Muscle of back (tissue), 3 donors: ENCODE measurements at regions not wholly inside any gene's neighbourhood (a gene's known extent, or its start where the extent isn't known, plus 50 kb on each side); places are given as distances from the start of the nearest gene placed in this dataset.

Experiments used
- DNase-seq, 3 donors: peaks; one replicate each; pipeline versions ENCODE4 v3.0.0 to v3.0.0-alpha.2; 2013

DNA sequence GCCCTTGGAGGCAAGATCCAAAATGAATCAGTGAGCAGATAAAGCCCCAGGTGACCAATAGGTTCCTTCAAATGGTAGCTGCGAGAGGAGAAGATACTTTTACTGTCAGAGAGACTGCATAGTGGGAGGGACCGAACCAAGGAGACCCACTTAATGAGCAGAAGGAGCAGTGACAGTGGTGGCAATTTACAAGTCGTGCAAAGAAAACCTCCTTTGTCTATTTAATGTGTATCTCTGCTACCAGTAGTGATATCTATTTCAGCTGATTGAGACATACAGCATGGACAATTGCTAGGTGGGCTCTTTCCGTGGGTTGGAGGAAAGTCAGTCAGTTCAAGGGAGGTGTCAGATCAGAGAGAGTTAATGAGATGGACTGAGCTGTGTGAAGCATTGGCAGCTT lies 480.4 kb downstream of the GATA3 start:
- no peak for DNase-seq

DNA sequence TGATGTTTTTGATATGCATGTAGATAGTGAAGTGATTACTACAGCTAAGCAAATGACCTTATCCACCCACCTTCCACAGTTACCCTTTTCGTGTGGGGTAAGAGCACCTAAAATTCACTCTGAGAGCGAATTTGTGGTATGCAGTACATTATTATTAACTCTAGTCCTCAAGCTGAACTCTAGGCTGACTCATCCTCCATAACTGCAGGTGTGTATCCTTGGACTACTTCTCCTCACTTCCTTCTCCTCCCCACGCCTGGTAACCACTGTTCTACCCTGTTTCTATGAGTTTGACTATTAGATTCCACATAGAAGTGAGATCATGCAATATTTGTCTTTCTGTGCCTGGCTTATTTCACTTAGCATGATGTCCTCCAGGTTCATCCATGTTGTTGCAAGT lies 484.6 kb downstream of the GATA3 start:
- no peak for DNase-seq

DNA sequence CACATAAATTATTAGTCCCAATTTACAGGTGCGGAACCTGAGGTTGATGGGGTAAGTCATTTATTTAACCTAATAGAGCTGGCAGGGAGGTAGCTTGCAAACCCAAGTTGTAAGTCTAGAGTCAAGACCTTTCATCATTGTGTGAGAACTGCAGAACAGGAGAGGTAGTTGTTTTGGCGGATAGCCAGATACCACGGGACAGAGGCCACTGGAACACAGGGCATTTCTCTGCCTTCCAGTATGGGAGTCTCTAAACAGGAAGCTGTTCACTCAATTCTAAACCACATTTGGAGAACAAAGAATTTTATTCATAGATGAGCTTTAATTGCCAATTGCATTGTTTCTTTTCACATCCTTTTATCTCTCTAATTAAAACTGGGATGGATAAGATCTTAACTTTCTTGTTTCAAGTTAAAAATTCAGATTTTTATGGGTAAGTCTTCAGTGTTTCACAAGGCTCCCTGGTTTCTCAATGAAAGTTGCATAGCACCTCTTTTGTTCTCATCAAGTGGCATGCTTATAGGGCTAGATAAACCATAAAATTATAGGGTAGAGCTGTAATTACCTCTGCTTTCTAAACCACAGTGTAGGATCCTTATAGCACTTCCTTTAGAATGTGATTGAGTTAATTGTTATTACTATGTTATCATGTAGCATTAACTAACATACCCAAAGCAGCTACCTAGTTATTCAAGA lies 489.0 kb downstream of the GATA3 start:
- DNase-seq: no peak

DNA sequence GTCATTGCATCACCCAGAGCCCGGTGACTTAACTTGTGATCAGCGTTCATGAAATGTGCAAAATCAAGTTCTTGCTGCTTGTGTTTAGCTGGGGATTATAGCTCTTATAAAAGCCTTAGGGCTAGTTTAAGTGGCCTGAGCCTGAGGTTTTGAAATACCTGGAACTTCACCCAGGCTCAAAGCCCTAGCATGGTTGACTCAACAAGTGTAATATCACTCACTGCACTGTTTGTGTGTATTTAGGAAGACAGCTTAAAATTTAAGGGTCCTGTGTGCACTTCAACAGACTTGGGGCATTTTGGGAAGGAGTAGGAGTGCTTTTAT lies 489.5 kb downstream of the GATA3 start:
- no peak for DNase-seq

DNA sequence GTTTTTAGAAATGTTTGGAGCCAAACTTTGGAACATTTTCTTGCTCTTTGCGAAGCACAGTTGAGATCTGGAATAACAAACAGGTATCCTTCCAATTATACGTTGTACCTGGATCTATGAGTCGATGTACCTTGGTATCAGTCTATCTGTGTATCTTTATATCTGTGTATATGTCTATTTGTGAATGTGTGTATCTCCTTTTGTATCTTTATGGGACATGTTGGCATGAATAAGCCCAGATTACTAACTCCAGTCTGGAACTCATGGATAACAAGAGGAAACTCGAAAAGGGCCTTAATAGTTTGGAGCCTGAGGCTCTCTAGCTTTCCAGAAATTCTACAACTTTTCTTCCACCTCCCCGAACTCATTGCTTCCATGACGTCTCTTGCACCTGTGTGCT lies 490.0 kb downstream of the GATA3 start:
- no peak for DNase-seq

DNA sequence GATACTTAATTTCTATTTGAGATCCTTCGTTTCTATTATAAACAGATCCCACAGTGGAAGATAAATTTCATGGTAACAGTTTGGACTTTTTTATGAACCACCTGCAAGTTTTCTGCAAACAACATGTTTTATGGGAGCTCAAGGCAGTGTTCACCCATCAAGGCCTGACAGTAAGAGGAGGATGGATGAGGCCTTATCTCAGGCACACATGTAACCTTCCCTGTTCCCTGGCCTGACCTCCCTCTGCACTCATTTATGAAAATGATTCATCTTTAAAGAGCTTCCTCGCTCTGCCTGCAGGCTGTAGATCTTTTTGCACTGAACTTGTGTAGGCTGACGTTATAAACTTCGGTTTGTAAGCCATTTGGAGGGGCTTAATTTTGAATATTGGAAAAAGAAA lies 500.1 kb downstream of the GATA3 start:
- no peak for DNase-seq

DNA sequence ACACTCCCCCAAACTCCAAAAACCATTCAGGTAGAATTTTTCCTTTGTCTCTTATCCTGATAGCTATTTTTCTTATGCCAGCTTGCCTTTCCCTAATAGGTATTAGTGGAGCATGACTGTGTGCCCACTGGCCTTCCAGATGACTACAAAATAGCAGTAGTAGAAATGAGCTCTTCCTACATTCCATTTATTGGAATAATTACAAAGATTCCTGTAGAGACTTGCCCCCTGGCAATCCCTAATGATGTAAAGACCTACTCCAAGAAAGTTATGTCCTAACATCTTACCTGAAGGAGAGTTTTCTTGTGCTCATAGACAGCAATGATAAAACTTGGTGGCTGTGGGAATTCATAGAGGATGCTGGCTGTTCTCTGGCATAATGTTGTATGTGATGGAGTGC lies 501.8 kb downstream of the GATA3 start:
- DNase-seq: no peak

DNA sequence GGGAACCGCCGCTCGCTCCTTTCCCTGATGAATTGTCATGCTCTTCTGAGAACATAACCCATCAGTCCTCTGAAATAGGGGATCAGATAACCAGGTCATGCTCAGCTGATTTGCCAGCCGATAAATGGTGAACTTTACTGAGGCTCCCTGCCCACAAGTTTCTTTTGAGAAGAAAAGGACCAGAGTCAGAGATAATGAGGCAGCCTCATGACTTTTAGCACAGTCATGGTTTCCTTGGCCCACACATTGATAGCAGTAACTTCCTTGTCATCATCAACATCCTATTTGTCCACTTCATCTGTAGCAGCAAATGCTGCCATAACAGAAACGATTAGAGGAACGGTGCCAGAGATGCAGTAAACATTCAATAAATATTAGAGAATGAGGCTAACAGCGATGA lies 509.0 kb downstream of the GATA3 start:
- no peak for DNase-seq

DNA sequence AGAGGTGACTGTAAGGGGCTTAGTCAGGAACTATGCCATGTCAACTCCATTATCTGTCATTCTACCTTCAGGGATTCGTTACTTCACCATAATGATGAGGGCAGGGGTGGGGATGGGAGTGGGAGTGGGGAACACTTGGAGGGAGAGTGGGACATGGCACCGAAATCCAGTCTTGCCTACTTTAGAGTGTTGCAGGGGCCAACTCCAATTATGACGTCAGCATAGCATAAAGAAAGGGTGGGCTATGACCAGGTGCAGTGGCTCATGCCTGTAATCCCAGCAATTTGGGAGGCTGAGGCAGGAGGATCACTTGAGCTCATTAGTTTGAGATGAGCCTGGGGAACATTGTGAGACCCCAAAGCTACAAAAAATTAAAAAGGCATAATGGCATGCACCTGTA lies 512.2 kb downstream of the GATA3 start:
- no peak for DNase-seq

DNA sequence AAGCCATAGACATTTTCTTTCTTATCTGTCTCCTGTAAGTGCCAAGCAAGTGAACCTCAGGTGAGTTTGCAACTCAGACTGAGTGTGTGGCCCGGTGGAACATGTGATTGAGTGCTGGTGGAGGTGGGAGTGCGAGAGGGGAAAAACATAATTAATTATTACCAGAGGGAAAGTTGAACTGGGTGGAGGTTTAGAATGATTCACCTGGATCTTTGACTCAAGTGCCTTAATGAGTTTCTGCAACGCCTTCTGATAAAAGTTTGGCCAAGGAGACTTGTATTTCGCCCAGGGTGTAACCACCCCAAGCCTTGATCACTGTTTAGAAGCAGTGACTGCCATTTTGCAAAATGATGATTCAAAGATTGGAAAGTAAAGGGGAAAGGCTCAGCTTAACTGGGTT lies 513.9 kb downstream of the GATA3 start:
- no peak for DNase-seq

DNA sequence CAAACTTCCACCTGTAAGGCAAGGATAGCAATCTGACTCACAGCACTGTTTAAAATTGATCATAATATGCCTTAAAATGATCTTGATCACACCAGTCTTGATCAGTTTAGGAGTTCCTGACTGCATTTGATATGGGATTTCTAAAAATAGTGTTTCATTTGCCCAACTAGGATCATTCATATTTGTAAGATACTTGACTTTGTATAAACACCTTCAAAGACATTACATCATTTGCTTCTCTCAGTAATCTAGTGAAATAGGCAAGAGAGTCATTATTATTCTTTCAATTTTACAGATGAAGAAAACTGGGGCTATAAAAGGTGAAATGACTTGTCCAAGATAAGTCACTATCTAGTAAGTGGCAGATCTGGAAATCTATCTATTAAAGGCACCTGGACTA lies 521.1 kb downstream of the GATA3 start:
- DNase-seq: no peak

DNA sequence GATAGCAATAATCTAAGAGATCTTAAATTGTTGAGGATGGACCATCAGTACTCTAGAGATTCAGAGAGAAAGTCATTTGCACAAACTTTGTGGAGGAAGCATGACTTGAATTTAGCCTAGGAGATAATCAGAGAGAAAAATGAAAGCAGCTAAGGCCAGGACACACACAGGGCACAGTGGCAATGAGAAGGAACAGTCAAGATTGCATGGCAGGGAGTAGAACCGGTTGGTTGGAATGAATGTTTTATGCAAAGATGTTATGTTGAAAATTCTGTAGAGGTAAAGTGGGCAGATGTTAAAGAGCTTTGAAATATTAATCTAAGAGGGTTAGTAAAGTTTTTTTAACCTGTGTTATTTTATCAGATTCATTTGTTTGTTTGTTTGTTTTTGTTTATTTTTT lies 521.8 kb downstream of the GATA3 start:
- no peak for DNase-seq

DNA sequence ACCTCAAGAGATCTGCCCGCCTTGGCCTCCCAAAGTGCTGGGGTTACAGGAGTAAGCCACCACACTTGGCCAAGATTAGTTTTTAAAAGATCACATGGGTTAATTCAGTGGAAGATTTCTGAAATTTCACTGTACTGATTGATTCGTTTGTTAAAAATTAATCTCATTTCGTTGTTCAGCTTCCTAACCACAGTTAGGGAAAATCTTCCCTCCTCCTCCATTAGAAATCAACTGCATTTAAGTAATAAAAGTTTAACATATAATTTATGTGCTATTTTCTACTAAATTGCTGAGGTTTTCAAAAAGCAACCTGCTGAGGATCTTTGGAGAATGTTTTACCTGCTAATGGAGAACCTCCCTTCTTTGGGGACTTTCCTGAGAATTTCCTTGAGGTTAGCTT lies 522.4 kb downstream of the GATA3 start:
- no peak for DNase-seq

DNA sequence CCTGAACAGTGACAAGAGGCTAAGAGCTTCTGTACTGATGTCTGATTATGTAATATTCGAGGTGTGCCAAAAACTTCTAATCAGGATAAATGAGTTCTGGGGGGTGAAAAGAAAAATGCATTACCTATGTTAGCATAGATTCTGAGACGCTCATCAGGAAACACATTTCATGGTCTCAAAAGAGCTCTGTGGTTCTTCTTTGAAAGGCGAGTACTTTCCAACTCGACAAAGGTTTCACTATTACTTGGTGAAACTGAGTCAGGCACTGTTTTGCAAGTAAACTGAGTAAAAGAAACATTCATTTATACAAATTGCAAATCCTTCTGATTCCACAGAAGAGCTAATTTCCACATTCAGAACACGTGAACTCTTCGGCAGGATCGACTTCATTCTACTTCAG lies 523.2 kb downstream of the GATA3 start:
- DNase-seq: no peak

DNA sequence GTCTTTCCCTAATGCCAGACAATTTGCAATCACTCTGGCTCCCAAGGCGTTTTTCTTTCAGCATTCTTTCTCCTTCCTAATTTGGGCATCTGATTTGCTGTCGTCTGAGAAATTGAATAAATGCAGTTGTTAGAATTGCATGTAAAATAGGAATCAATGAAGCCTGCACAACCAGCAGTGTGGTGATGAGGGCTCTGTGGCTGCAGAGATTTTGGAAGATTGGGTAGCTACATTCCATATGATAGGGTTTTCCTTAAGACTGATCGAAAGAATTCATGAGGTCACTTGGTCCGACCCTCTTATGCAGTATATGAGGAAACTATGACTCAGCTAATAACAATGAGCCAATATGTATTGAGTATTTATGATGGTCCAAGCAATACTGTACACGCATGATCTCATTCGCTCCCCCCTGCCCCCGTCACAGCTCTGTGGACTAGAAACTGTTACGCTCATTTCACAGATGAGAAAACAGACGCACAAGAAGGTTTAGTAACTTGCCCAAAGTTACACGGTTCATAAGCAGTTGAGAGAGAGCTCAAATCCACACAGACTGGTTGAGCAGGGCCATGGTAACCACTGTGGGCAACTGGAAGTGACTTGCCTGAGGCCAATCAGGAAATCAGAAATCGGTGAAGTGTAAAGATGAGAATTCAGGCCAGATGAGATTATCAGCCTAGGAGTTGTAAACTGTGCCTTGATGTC lies 527.2 kb downstream of the GATA3 start:
- DNase-seq: no peak

DNA sequence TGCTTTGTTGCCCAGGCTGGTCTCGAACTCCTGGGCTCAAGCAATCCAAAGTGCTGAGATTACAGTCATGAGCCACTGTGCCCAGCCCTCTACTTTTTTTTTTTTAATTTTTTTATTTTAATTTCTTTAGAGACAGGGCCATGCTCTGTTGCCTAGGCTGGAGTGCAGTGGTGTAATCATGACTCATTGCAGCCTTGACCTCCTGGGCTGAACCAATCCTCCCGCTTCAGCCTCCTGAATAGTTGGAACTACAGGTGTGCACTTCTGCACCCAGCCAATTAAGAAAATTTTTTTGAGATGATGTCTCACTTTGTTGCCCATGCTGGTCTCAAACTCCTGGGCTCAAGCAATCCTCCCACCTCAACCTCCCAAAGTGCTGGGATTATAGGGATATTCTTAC lies 528.6 kb downstream of the GATA3 start:
- DNase-seq: no peak

DNA sequence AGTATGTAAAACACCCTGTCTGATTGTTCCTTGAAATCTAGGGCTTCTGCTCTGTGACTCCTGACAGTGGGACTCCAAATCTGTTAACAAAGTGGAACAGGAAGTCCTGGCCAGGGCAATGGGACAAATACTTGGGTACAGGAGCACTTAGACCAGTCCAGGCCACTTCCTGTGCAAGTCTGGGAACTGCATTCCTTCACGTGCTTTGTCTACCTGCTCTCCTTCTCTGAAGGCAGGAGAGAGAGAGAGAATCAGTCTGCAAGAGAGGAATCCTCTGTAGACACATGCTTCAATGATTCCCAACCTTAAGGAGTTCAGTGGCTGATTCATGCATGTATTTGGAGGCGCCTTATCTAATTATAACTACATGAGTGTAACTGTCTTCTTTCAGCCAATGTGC lies 530.2 kb downstream of the GATA3 start:
- no peak for DNase-seq

DNA sequence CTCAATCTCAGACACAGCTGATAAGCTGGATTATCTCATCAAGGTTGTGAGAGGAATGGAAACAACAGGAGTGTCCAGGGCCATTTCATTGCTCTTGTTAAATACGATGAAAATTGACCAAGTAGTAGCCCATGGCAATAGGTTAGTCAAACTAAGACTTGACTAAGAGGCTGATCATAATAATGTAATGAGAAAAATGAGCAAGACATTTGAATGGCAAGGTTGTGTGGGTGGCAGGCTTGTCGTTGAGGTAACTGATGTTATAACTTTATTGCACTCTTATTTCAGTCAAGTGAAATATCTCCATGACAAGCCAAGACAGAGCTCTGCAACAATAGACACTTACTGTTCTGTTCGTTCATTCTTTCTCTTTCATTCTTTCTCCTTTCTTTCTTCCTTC lies 532.0 kb downstream of the GATA3 start:
- DNase-seq: no peak

DNA sequence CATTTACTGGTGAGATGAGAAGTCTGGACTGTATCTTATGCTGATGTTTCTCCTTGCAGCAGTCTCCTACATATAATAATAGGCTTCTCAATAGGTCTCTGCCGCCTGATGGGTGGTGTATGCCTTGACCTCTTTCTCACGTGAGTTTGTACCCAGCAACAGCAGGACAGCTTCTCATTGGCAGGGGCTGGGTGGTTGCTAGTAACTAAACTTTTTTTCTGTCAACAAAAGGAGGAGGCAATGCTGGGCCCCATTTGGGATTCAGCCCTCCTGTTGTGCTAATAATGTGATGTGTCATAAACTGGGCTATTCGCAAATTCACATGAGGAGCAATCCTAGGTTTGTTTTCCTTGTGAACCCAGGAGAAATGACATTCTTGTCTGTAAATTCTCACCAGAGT lies 533.6 kb downstream of the GATA3 start:
- no peak for DNase-seq

DNA sequence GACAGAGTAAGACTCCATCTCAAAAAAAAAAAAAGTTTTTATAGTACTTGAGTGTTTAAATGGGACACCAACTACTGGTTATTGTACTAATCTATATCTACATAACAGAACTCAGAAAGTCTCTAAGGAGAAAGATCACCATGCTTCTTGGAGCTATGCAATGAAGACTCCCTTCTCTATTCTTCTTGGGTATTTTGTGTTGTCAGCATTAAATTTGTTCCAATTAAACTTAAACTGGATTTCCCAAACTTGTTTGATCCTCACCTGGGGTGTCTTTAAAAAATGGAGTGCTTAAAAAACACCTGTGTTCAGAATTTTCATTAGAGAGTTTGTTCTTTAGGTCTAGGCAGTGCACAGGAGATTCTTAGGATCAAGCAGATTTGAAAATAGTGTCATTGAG lies 536.0 kb downstream of the GATA3 start:
- DNase-seq: no peak

DNA sequence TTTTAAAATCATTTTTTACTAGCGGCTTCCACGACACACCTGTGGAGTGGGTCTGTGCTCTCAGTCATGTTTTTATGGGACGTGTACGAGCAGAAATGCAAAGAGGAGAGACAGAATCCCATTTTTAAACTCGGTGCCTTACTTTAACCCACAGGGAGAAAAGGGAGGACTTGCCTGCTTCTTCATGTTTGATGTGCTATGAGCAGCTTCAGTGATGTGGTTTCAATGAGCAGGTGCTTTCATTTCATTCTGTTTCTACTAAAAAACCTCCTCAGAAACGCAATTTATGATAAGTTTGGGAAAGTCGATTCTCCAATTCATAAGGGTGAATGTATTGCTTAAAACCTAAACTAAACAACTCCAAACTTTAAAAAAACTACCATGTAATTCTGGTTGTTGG lies 537.2 kb downstream of the GATA3 start:
- no peak for DNase-seq

DNA sequence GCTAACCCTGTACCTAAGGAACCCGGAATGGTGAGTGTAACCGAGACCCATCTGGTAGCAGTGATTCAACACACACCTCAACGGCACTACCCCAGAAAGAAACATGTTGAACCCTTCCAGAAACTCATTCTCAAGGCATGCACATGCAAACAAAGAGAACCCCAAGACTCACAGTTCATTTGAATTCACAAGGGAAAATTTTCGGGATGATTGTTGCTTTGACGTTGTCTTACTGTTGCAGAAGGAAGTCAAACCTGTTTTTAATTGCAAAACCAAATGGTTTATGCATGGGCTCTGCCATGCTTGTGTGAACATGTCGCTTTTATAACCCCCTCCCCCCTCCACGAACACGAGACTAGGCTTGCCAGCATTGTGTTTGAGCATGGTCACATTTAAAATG lies 539.7 kb downstream of the GATA3 start:
- DNase-seq: no peak

DNA sequence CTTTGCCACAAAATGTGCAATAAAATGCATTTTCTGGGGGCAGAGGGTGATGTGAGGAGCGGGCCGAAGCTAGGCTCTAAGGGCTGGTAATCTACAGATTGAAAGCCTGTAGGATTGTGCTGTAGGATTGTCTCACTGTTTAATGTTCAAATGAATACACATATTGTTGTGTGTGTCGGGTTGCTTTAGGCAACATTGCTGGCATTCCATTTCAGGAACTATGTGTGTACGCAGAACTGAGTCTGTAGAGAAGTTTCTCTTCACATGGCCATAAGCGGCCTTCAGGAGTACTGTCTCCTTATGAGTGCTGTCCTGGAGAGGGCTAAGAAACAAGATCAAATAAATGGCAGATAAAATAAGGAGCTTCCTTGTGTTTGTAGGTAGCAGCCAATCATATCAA lies 540.2 kb downstream of the GATA3 start:
- no peak for DNase-seq

DNA sequence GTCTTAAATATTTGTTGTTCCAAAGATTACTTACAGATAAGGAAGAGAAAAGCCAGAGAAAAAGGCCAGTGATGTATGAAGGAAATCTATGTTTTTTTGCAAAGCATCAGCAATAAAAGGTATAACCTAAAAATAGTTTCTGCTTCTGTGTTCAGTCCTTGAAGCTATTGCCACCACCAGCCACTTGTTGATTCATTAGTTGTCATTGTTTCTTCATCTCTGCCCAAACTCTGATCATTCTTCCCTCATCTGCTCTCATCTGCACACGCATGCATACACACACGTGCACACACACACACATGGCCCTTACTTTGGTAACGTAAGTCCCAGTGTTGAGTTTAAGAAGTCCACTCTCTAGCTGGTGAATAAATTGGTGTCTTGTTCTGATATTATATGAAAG lies 540.7 kb downstream of the GATA3 start:
- DNase-seq: no peak
